ENCODE measurements at regions not wholly inside any gene's neighbourhood (a gene's known extent, or its start where the extent isn't known, plus 50 kb on each side); places are given as distances from the start of the nearest gene placed in this dataset.
A peak's percentile ranks its signal among the peaks of the same experiment; 100 is the strongest.
"Not testable (repeated sequence)": the region's sequence is repeated elsewhere in the genome, so short reads cannot be mapped to it uniquely, and the experiment has no call there.

GRCh38 chr7:103244865-103245264 lies 52.4 kb upstream of the PMPCB start:
- H3K27ac ChIP-seq = not testable (repeated sequence)

DNA sequence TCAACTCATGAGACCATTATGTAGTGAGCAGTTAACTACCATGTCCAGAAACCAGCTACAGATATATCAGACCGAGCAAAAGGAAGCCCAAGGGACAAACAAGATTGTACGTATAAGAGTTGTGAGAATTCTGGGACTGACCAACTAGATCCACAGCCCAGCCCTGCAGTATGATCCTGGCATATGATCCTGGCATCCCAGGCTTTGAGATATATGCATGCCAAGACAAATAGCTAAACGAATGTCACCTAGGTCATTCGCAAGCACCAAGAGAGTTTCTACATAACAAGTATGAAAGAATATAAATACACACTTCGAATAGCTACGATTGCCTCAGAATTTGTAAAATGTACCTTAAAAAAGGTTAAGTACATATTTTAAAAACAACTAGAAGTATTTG lies 56.4 kb upstream of the PMPCB start:
- no peak for TF ChIP-seq CTCF (conservative IDR thresholded peaks at IDR 0.05)
- H3K27ac ChIP-seq = peak overlapping the region; percentile 15; the same call in 1 of the 2 replicates

- H3K27ac ChIP-seq = peak overlapping the region; percentile 38; the same call in 1 of the 2 replicates
Observed at GRCh38 chr7:103235824-103236223, 61.4 kb upstream of the PMPCB start.

- peak overlapping the region; percentile 38; the same call in 1 of the 2 replicates for H3K27ac ChIP-seq
Observed at GRCh38 chr7:103234877-103235276, 62.4 kb upstream of the PMPCB start.

DNA sequence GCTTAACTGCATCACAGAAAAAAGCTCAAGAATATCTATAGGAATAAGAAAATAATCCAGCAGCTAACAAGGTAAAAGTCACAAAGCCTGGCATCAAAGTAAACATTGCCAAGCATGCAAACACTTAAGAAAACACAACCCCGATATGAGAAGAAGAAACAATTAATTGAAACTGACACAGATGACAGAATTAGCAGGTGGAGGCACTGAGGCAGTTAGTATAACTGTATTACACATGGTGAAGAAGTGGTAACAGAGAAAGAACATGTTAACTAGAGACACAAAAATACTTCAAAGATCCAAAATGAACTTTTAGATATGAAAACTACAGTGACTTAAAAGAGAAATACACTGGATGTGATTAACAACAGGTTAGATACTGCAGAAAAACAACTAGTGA lies 69.4 kb upstream of the PMPCB start:
- H3K27ac ChIP-seq = not testable (repeated sequence)

DNA sequence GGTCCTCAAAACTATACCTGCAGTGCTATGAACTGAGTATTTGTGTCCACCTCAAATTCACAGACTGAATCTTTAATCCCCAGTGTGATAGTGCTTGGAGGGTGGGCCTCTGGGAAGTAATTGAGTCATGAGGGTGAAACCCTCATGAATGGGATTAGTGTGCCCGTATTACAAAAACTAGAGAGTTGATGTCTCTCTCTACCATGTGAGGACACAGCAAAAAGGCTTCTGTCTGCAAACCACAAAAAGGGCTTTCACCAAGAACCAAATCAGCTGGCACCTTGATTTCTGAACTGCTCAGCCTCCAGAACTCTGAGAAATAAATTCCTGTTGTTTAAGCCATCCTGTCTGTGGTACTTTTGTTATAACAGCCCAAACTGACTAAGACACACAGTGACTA lies 71.4 kb upstream of the PMPCB start:
- not testable (repeated sequence) for H3K27ac ChIP-seq

DNA sequence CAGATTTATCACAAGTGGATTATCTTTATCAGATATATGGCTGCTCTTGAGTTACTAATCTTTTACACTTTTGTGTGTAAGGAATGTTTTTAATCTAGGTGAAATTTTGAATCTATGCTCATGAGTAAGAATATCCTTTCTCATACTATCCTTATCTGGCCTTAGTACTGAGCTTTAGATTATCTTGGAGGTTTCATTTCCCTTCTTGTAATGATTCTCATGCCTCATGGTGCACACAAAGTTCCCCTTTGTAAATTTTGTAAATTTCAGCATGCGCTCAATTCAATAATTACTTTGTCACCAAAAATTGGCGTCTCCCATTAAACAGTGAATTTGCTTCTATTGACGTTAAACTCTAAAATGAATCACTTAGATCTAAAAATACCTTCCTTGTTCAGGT lies 74.2 kb upstream of the NAPEPLD start:
- H3K27ac ChIP-seq = not testable (repeated sequence)

- H3K27ac ChIP-seq = not testable (repeated sequence)
Observed at GRCh38 chr7:103211049-103211448, 62.1 kb upstream of the NAPEPLD start.

GRCh38 chr7:103199191-103199590 lies 50.3 kb upstream of the NAPEPLD start:
- not testable (repeated sequence) for H3K27ac ChIP-seq

Measured in VCaP (cell line).